Stimulated activated CD8-positive, alpha-beta memory T cell treated with anti-CD3 and anti-CD28 coated beads, Interleukin-7, amount 100 ng/mL, for 1 hour (primary cell): ENCODE measurements at regions not wholly inside any gene's neighbourhood (a gene's known extent, or its start where the extent isn't known, plus 50 kb on each side); places are given as distances from the start of the nearest gene placed in this dataset.

Source experiments
- DNase-seq, 2 donors: peaks; one replicate each; pipeline ENCODE4 v3.0.0-alpha.2; 2020; ENCODE audit warnings: low read depth in 2 of 2

GRCh38 chr2:217691516-217691915, 311.3 kb downstream of the TNS1 start:
- DNase-seq, result no peak

- DNase-seq, result no peak
Observed at GRCh38 chr2:217689053-217689452, 313.7 kb downstream of the TNS1 start.

GRCh38 chr2:217688494-217688893, 314.3 kb downstream of the TNS1 start:
- DNase-seq, result no peak

GRCh38 chr2:217687771-217688170, 315.0 kb downstream of the TNS1 start:
- DNase-seq, result no peak

- DNase-seq, result no peak
Observed at GRCh38 chr2:217685255-217685605, 317.6 kb downstream of the TNS1 start.

- DNase-seq, result no peak
Observed at GRCh38 chr2:217684431-217685254, 318.2 kb downstream of the TNS1 start.

- no peak for DNase-seq
Observed at GRCh38 chr2:217683106-217683870, 319.5 kb downstream of the TNS1 start.

GRCh38 chr2:217681791-217682190, 321.0 kb downstream of the TNS1 start:
- no peak for DNase-seq

GRCh38 chr2:217680381-217680780, 322.4 kb downstream of the TNS1 start:
- no peak for DNase-seq

GRCh38 chr2:217673627-217674026, 329.2 kb downstream of the TNS1 start:
- DNase-seq, result no peak

GRCh38 chr2:217672472-217672871, 330.3 kb downstream of the TNS1 start:
- no peak for DNase-seq

GRCh38 chr2:217671871-217672270, 330.9 kb downstream of the TNS1 start:
- DNase-seq, result no peak

GRCh38 chr2:217671075-217671474, 331.7 kb downstream of the TNS1 start:
- no peak for DNase-seq

- DNase-seq, result no peak
Observed at GRCh38 chr2:217669831-217670230, 333.0 kb downstream of the TNS1 start.

- no peak for DNase-seq
Observed at GRCh38 chr2:217667512-217667911, 335.3 kb downstream of the TNS1 start.

- no peak for DNase-seq
Observed at GRCh38 chr2:217667035-217667434, 335.8 kb downstream of the TNS1 start.

GRCh38 chr2:217666338-217666737, 336.5 kb downstream of the TNS1 start:
- no peak for DNase-seq

GRCh38 chr2:217664761-217665160, 338.0 kb downstream of the TNS1 start:
- DNase-seq, result no peak

- DNase-seq, result no peak
Observed at GRCh38 chr2:217662984-217663602, 339.7 kb downstream of the TNS1 start.

- no peak for DNase-seq
Observed at GRCh38 chr2:217661378-217661777, 341.4 kb downstream of the TNS1 start.

GRCh38 chr2:217660423-217660822, 342.4 kb downstream of the TNS1 start:
- DNase-seq, result no peak

- no peak for DNase-seq
Observed at GRCh38 chr2:217658806-217659205, 344.0 kb downstream of the TNS1 start.

GRCh38 chr2:217657252-217657651, 345.5 kb downstream of the TNS1 start:
- no peak for DNase-seq
